Common myeloid progenitor, CD34-positive (primary cell): ENCODE measurements at regions not wholly inside any gene's neighbourhood (a gene's known extent, or its start where the extent isn't known, plus 50 kb on each side); places are given as distances from the start of the nearest gene placed in this dataset.

Source experiments
- CTCF ChIA-PET: fragments of 350-600 bp; sonication (Branson Sonifier 250); formaldehyde crosslinking; loops from one replicate; lab custom pipeline; 2021; ENCODE audit warnings: antibody characterized with exemption; lab: Charles Lee
- POLR2A ChIA-PET: fragments of 350-600 bp; sonication (Branson Sonifier 250); formaldehyde crosslinking; loops from one replicate; lab custom pipeline; 2021; ENCODE audit warnings: antibody characterized with exemption; lab: Charles Lee
- DNase-seq, 3 donors: peaks; one replicate each; pipeline versions ENCODE4 v3.0.0 to v3.0.0-alpha.2; 2013
- H3K27ac ChIP-seq, 2 experiments: 1 replicate in 1 of 2; 2 replicates in 1 of 2; pipeline ENCODE4 v1.7.0; 2013; ENCODE audit warnings: inconsistent platforms in 2 of 2, low read length in 2 of 2, mild to moderate bottlenecking in 2 of 2, low read depth in 1 of 2, moderate library complexity in 1 of 2; ENCODE audit not compliant: severe bottlenecking in 2 of 2, insufficient read depth in 1 of 2, poor library complexity in 1 of 2
- H3K27me3 ChIP-seq, 5 experiments: replicated peaks in 2 of 5; 1 replicate in 3 of 5; 2 replicates in 2 of 5; pipeline versions ENCODE4 v1.6.1 to v1.7.0; 2013; ENCODE audit warnings: low read length in 4 of 5, mild to moderate bottlenecking in 2 of 5, moderate library complexity in 2 of 5, inconsistent platforms in 1 of 5; ENCODE audit not compliant: insufficient read depth in 5 of 5, control insufficient read depth in 4 of 5
- H3K36me3 ChIP-seq, 4 experiments: 1 replicate in 2 of 4; 2 replicates in 2 of 4; pipeline versions ENCODE4 v1.6.1 to v1.7.0; 2013; ENCODE audit warnings: low read length in 3 of 4, control low read depth in 1 of 4, mild to moderate bottlenecking in 1 of 4; ENCODE audit not compliant: control insufficient read depth in 4 of 4, insufficient read depth in 4 of 4
- H3K4me1 ChIP-seq, 4 experiments: 1 replicate in 3 of 4; 2 replicates in 1 of 4; pipeline versions ENCODE4 v1.6.1 to v1.7.1; 2013; ENCODE audit warnings: low read length in 3 of 4, mild to moderate bottlenecking in 3 of 4, control low read depth in 1 of 4, inconsistent platforms in 1 of 4, moderate library complexity in 1 of 4; ENCODE audit not compliant: control insufficient read depth in 4 of 4, insufficient read depth in 4 of 4; ENCODE audit errors: control extremely low read depth in 1 of 4
- H3K4me3 ChIP-seq, 7 experiments: 1 replicate in 4 of 7; 2 replicates in 3 of 7; pipeline versions ENCODE4 v1.5.1 to v1.7.0; 2013; ENCODE audit warnings: mild to moderate bottlenecking in 7 of 7, low read length in 6 of 7, moderate library complexity in 6 of 7, inconsistent platforms in 2 of 7, low read depth in 2 of 7, control low read depth in 1 of 7; ENCODE audit not compliant: insufficient read depth in 4 of 7, control insufficient read depth in 1 of 7; ENCODE audit errors: extremely low read depth in 1 of 7
- H3K9me3 ChIP-seq, 5 experiments: 1 replicate in 4 of 5; 2 replicates in 1 of 5; pipeline versions ENCODE4 v1.6.1 to v1.7.1; 2013; ENCODE audit warnings: low read length in 4 of 5, mild to moderate bottlenecking in 2 of 5, inconsistent platforms in 1 of 5, low read depth in 1 of 5, moderate library complexity in 1 of 5; ENCODE audit not compliant: control insufficient read depth in 4 of 5, insufficient read depth in 2 of 5; ENCODE audit errors: control extremely low read depth in 1 of 5
- WGBS: methylation state at CpG from one replicate; pipeline ENCODE4 v1.1.5; 2013; ENCODE audit not compliant: insufficient coverage; 5-methylcytosine and 5-hydroxymethylcytosine counted together

DNA sequence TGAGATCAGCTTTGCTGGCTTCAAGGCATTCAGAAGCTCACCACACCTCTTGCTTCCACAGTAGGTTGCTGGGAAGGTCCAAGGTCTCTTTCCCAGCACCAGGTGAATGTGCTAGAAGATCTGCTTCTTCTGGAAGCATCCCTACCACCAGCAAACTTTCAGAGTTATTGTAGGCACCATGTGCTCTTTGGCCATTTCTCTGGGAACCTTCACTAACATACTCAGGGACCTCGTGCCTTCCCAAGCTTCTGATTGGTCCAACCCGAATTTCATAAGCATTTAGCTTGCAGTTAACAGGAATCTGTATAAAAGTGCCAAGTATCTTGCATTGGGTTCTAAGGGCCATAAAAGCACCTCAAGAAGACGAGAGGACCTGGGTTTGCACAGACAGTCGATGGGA is 86.5 kb upstream of the ARL4C start:
- WGBS: 95% methylated on average over 4 of the region's 4 CpGs
- no peaks in the 10 kb centered on the region for H3K4me1 ChIP-seq
- no peaks in the 10 kb centered on the region for H3K36me3 ChIP-seq
- no peaks in the 10 kb centered on the region for H3K9me3 ChIP-seq
- H3K4me3 ChIP-seq: no peak overlapping the region
- ChIA-PET CTCF (interaction anchor here (1.0 to 1.5 kb wide), 3 partner anchors 8 to 10 kb away, joined by 3 to 5 read pairs (median 3); no protein-coding TSS in a partner anchor), POLR2A (no interaction called here)
- no peak overlapping the region for H3K27ac ChIP-seq
- DNase-seq: no peak
- H3K27me3 ChIP-seq: no peaks in the 10 kb centered on the region

DNA sequence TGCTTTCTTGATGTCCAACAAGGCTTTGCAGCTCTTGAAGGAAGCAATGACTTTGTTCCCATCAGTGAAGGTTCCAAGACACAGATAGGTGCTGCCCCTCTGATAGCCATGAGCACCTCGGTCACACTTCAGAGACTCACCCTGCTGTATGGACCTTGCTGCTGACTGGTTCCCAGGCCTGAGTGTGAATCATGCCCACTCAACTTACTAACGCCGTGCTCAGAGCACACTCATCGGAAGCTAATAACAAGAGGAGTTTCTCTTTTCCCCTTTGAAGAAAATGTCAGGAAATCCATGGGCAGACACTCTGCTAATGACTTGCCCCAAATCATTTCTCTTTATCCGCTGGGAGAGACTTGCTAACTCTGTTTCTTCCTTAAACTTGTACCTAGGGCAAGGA is 83.8 kb upstream of the ARL4C start:
- Histone ChIP-seq H3K36me3 (no peaks in the 10 kb centered on the region), H3K27ac (no peak overlapping the region), H3K4me3 (no peak overlapping the region), H3K27me3 (no peaks in the 10 kb centered on the region), H3K9me3 (no peaks in the 10 kb centered on the region), H3K4me1 (no peaks in the 10 kb centered on the region)
- ChIA-PET CTCF (no interaction called here), POLR2A (no interaction called here)
- 98% methylated on average over 5 of the region's 5 CpGs for WGBS
- DNase-seq: no peak

DNA sequence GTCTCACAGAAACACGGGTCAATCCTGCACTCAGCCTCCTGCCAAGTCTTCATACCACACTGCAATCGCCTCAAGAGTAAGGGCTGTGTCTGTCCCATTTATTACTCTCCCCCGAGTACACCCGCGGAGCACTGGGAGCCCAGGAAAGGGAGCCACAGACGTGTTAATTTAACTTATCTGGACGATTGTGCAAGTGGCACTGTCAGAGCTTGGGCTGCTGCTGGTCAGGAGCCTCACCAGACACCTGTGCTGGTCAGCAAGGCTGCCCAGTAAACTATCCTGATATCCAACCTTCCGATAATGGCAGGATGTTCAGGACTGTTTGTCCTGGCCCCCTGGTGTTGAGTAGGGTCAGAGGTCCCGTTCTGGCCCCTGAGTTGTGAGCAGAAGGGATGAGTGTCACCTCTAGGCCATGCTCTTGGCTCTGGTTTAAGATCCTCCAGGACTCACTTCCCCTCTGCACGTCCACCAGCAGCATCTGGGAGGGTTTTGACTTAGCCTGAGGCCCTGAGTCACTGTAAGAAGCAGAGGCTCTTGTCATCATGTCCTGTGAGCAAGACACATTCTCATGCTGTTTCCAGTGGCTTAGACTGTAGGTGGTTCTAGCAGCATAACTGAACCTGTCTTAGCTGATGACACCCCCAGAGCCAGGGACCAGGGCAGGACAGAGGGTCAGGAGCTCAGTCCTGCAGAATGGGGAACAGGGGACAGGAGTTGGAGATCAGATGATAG is 82.5 kb upstream of the ARL4C start:
- H3K27me3 ChIP-seq: no peaks in the 10 kb centered on the region
- no peaks in the 10 kb centered on the region for H3K4me1 ChIP-seq
- ChIA-PET CTCF (no interaction called here), POLR2A (no interaction called here)
- H3K4me3 ChIP-seq: no peak overlapping the region
- no peak for DNase-seq
- H3K36me3 ChIP-seq: no peaks in the 10 kb centered on the region
- H3K9me3 ChIP-seq: no peaks in the 10 kb centered on the region
- WGBS: 88% methylated on average over 10 of the region's 10 CpGs
- no peak overlapping the region for H3K27ac ChIP-seq

DNA sequence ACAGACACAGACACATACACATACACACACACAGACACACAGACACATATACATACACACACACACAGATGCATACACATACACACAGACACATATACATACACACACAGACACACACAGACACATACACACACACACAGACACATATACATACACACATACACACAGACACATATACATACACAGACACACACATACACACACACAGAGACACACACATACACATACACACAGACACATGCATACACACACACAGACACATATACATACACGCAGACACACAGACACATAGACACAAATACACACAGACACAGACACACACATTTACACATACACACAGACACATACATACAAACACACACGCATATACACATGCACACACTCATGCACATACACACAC is 81.5 kb upstream of the ARL4C start:
- Histone ChIP-seq H3K27me3 (no peaks in the 10 kb centered on the region), H3K27ac (no peak overlapping the region), H3K4me1 (peaks cover 0 to 4% (median 0%) of the 10 kb centered on the region in 4 experiments), H3K36me3 (no peaks in the 10 kb centered on the region), H3K9me3 (no peaks in the 10 kb centered on the region), H3K4me3 (no peak overlapping the region)
- ChIA-PET POLR2A (no interaction called here), CTCF (no interaction called here)
- DNase-seq: no peak
- 100% methylated on average over 2 of the region's 2 CpGs for WGBS

DNA sequence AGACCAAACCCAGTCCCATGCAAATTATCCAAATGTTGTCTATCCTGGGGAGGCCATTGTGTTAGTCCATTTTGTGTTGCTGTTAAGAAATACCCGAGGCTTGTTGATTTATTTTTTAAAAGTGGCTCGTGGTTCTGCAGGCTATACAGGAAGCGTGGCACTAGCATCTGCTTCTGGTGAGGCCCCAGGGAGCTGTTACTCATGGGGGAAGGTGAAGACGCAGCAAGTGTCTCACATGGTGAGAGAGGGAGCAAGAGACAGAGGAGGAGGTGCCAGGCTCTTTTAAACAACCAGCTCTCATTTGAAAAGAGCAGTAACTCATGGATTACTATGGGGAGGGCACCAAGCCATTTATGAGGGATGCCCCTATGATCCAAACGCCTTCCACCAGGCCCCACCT is 80.3 kb upstream of the ARL4C start:
- Histone ChIP-seq H3K36me3 (no peaks in the 10 kb centered on the region), H3K27ac (no peak overlapping the region), H3K4me3 (no peak overlapping the region), H3K4me1 (peaks cover 0 to 13% (median 6%) of the 10 kb centered on the region in 4 experiments), H3K27me3 (no peaks in the 10 kb centered on the region), H3K9me3 (no peaks in the 10 kb centered on the region)
- POLR2A ChIA-PET: no interaction called here
- 58% methylated on average over 4 of the region's 5 CpGs for WGBS
- DNase-seq: peak in 2 of 3 donors; percentile 11 to 24
- CTCF ChIA-PET: interaction anchor here (1.2 kb wide), 1 partner anchor 12 kb away, joined by 3 read pairs; no protein-coding TSS in a partner anchor

DNA sequence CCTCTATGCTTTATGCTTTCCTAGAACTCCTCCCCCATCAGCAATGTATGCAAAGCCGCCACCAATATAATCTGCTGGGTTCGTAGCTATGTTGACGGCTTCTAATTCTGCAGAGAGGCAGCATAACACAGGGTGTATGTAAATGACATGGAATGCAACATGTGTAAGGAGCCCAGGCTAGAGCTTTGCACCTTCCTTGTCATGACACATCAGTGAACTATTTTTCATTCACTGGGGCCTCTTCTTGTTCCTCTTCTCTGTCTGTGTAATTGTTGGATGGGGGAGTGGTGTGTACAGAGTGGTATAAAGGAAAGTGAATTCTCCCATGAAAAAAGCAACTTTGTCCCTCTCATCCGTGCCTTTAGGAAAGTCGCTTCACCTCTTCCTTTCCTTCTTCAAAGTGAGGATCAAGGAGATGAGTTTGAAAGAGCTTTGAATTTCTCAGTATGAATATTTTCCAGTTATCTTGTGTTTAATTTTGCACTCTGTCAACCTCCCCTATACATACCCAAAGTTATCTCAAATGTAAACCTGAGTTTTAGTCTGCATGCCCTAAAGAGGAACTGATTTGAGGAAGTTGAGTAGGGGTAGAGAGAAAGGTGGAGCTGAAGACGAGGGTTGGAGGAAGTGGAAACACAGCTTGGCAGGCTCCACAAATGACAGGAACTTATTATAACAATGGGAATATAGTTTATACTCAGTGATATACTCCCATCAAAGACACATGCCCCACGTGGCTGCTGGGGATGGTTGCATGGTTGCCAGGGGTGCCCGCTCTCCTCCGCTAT is 74.9 kb upstream of the ARL4C start:
- Histone ChIP-seq H3K4me3 (peak overlapping the region in 2 of 7 experiments; percentile 24 to 33), H3K27ac (no peak overlapping the region), H3K9me3 (no peaks in the 10 kb centered on the region), H3K27me3 (no peaks in the 10 kb centered on the region), H3K4me1 (peaks cover 14 to 38% (median 23%) of the 10 kb centered on the region in 4 experiments), H3K36me3 (no peaks in the 10 kb centered on the region)
- ChIA-PET POLR2A (interaction anchor here (0.6 kb wide), 1 partner anchor 953 kb away, joined by 3 read pairs; no protein-coding TSS in a partner anchor), CTCF (interaction anchor here (0.6 to 1.5 kb wide), 3 partner anchors 26 to 544 kb away, joined by 3 read pairs; no protein-coding TSS in a partner anchor)
- DNase-seq: peak; percentile 66 to 95 (median 90)
- 7% methylated on average over 3 of the region's 9 CpGs for WGBS

DNA sequence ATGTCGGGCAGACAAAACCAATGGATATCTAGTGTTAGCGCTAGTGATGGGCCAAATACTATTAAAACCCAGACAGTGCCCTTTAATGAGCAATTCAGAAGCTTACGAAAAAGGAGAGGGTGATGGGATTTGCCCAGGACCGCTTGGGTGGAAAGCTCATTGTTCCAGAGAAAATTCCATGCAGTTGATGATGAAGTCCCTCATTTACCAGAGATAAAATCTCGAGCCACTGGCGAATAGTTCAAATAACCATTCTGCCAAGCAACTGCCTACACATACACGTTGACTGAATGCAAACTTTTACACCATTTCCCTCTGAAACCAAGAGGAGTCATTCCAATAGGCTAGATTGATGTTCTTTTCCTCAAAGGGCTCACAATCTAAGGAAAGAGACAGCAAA is 73.6 kb upstream of the ARL4C start:
- CTCF ChIA-PET: no interaction called here

More for the DNA sequence above, 73.6 kb upstream of the ARL4C start:
- WGBS: 86% methylated on average over 7 of the region's 7 CpGs
- Histone ChIP-seq H3K36me3 (no peaks in the 10 kb centered on the region), H3K27ac (no peak overlapping the region), H3K4me3 (no peak overlapping the region), H3K27me3 (no peaks in the 10 kb centered on the region), H3K4me1 (peaks cover 14 to 38% (median 23%) of the 10 kb centered on the region in 4 experiments), H3K9me3 (no peaks in the 10 kb centered on the region)
- no peak for DNase-seq
- POLR2A ChIA-PET: no interaction called here
